Loucy (cell line): ENCODE measurements at regions not wholly inside any gene's neighbourhood (a gene's known extent, or its start where the extent isn't known, plus 50 kb on each side); places are given as distances from the start of the nearest gene placed in this dataset.

Experiments used
- CTCF ChIP-seq: fragments of 200-600 bp; sonication (generic); conservative IDR thresholded peaks from 2 replicates; pipeline ENCODE4 v1.5.1; 2014; ENCODE audit warnings: mild to moderate bottlenecking, antibody characterized with exemption, low read length
- EZH2phosphoT487 ChIP-seq: fragments of 200-600 bp; IDR thresholded peaks from 2 replicates; pipeline ENCODE4 v1.6.1; 2018; ENCODE audit warnings: antibody characterized with exemption, mild to moderate bottlenecking, moderate library complexity, borderline replicate concordance

DNA sequence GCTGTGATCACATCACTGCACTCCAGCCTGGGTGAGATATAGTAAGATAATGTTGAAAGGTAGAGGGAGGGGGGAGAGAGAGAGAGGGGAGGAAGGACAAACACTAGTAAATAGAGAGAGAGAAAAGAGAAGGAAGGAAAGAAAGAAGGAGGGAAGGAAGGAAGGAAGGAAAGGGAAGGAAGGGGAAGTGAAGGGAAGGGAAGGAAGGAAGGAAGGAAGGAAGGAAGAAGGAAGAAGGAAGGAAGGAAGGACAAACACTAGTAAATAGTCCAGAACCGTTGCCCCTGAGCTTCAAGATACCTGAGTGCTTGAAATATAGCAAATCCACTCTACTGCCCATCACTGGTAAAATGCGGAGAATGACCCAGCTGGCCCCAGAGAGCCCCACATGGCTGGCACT is 156.5 kb upstream of the ZNF507 start:
- TF ChIP-seq CTCF (no peak), EZH2phosphoT487 (no peak)
